Esophagus squamous epithelium (tissue), 5 donors: ENCODE measurements at regions not wholly inside any gene's neighbourhood (a gene's known extent, or its start where the extent isn't known, plus 50 kb on each side); places are given as distances from the start of the nearest gene placed in this dataset.
"Not testable (repeated sequence)": the region's sequence is repeated elsewhere in the genome, so short reads cannot be mapped to it uniquely, and the experiment has no call there.

ENCODE experiments used
- DNase-seq: peaks from one replicate; lab custom pipeline; 2025; lab: John Stamatoyannopoulos, UW
- H3K27ac ChIP-seq, 4 donors: fragments of 200-600 bp; sonication (generic); one replicate each; pipeline ENCODE4 v1.5.1; 2016 to 2019; ENCODE audit warnings: mild to moderate bottlenecking in 1 of 4
- H3K27me3 ChIP-seq, 4 donors: fragments of 200-600 bp; sonication (generic); 1 replicate in 3 of 4; 2 replicates in 1 of 4; pipeline versions ENCODE4 v1.5.1 to v1.6.0; 2017 to 2021; ENCODE audit warnings: antibody characterized with exemption in 1 of 4
- H3K36me3 ChIP-seq, 3 donors: fragments of 200-600 bp; sonication (generic); one replicate each; pipeline ENCODE4 v1.5.1; 2016 to 2019
- H3K4me1 ChIP-seq, 3 donors: fragments of 200-600 bp; sonication (generic); one replicate each; pipeline ENCODE4 v1.5.1; 2017 to 2019
- H3K4me3 ChIP-seq, 4 donors: fragments of 200-600 bp; sonication (generic); 1 replicate in 3 of 4; 2 replicates in 1 of 4; pipeline ENCODE4 v1.5.1; 2016 to 2019; ENCODE audit warnings: mild to moderate bottlenecking in 2 of 4, moderate library complexity in 1 of 4
- H3K9me3 ChIP-seq, 3 donors: fragments of 200-600 bp; sonication (generic); one replicate each; pipeline ENCODE4 v1.5.1; 2016 to 2019
- POLR2A ChIP-seq, 4 donors: fragments of 450-650 bp; IDR thresholded peaks; one replicate each; pipeline ENCODE4 v1.6.1; 2017; ENCODE audit warnings: antibody characterized with exemption in 4 of 4, mild to moderate bottlenecking in 4 of 4, moderate library complexity in 3 of 4
- WGBS, 2 donors: methylation state at CpG; one replicate each; pipeline ENCODE4 v1.1.5; 2018; 5-methylcytosine and 5-hydroxymethylcytosine counted together
- intact Hi-C: fragments of 100-400 bp; cut with DNase I; formaldehyde crosslinking; loops from one replicate; pipeline ENCODE4 v1.15.0; 2022
- TF ChIP-seq, protein P1 (sequence below), 6 experiments: fragments of 450-650 bp in 4 of 6; fragments of 200-600 bp in 2 of 6; sonication (generic) in 2 of 6; IDR thresholded peaks; one replicate each; pipeline ENCODE4 v1.5.1; 2016 to 2019; ENCODE audit warnings: antibody characterized with exemption in 6 of 6, mild to moderate bottlenecking in 4 of 6, moderate library complexity in 4 of 6
- donor health status: DM: yes; HTN: yes; CAD: no.

DNA sequence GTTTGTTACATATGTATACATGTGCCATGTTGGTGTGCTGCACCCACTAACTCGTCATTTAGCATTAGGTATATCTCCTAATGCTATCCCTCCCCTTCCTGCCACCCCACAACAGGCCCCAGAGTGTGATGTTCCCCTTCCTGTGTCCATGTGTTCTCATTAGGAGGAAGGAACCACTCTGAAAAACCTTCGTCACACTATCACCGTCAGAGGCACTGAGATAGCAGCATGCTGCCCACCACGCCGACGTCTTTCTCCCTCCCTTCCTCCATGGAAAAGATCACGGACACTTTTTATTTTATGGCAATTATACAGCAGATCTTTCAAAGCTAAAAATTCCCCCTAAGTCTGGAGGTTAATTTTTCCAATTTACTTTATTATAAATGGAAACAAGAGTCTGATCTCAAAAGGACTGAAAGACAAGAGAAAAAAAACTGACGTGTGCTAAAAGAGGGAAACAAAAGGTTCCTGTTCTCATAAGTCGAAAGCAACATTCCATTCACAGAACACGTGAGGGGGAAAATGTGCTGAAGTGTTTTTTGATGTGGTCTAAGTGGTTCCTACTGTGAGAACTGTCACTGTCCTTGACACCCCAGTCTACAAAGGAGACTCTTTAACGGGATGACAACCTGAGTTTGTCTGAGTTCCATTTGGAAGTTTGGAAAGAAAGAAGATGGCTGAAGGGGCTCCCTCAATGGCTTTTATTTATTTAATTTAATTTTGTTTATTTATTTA, 339.7 kb upstream of the IRX2 start:
- intact Hi-C loops = no loop called here
- WGBS, 2 donors = 44 to 51% methylated on average over 11 of the region's 11 CpGs
- no peak for DNase-seq
- Histone ChIP-seq H3K36me3 (no peaks in the 10 kb centered on the region), H3K27me3 (peaks cover 0 to 11% (median 0%) of the 10 kb centered on the region in 4 donors), H3K9me3 (no peaks in the 10 kb centered on the region), H3K27ac (no peak overlapping the region), H3K4me1 (no peaks in the 10 kb centered on the region), H3K4me3 (no peak overlapping the region)
- TF ChIP-seq, protein P1, sequence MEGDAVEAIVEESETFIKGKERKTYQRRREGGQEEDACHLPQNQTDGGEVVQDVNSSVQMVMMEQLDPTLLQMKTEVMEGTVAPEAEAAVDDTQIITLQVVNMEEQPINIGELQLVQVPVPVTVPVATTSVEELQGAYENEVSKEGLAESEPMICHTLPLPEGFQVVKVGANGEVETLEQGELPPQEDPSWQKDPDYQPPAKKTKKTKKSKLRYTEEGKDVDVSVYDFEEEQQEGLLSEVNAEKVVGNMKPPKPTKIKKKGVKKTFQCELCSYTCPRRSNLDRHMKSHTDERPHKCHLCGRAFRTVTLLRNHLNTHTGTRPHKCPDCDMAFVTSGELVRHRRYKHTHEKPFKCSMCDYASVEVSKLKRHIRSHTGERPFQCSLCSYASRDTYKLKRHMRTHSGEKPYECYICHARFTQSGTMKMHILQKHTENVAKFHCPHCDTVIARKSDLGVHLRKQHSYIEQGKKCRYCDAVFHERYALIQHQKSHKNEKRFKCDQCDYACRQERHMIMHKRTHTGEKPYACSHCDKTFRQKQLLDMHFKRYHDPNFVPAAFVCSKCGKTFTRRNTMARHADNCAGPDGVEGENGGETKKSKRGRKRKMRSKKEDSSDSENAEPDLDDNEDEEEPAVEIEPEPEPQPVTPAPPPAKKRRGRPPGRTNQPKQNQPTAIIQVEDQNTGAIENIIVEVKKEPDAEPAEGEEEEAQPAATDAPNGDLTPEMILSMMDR (IDR thresholded peaks at IDR 0.05) = no peak

DNA sequence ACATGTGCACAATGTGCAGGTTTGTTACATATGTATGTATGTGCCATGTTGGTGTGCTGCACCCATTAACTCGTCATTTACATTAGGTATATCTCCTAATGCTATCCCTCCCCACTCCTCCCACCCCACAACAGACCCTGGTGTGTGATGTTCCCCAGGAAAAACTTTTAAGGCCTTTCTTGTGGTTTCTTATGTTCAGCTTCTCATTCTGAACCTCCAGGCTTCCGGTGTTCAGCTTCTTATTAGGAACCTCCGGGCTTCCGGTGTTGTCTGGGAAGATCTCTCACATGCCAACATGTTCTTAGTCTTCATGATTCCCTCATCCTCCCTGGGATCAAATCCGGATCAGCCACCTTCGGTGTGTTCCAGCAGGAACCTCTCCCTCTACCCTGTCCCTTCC, 338.8 kb upstream of the IRX2 start:
- H3K4me3 ChIP-seq, H3K9me3 ChIP-seq, H3K36me3 ChIP-seq, H3K27ac ChIP-seq, DNase-seq, H3K4me1 ChIP-seq, intact Hi-C loops: not testable (repeated sequence)
- WGBS, 2 donors = 83% methylated on average over 6 of the region's 6 CpGs
- H3K27me3 ChIP-seq = peaks cover 0 to 11% (median 0%) of the 10 kb centered on the region in 4 donors

DNA sequence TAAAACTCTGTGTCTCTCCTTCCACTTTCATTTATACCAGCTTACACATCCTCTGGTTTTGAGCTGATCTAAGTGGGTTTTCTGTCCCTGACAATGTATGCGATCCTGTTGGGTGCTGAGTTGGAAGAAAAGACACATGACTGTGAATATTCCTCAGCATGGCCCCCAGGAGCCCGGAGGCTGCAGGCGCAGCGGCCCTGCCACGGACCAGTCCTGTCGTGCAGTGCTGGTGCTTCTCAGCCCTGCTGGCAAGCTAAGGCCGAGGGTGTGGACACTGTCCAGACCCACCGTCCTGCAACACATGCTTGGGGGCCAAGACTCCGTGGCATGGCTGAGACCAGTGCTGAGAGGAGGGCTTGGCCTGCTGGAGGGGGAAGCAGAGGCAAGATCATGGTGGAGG, 328.9 kb upstream of the IRX2 start:
- Histone ChIP-seq H3K27ac (no peak overlapping the region), H3K36me3 (no peaks in the 10 kb centered on the region), H3K4me1 (no peaks in the 10 kb centered on the region), H3K27me3 (no peaks in the 10 kb centered on the region), H3K9me3 (peaks cover 0 to 3% (median 0%) of the 10 kb centered on the region in 3 donors), H3K4me3 (no peak overlapping the region)
- no peak for DNase-seq
- intact Hi-C loops = no loop called here
- WGBS, 2 donors = 72 to 91% methylated on average over 2 to 7 of the region's 9 CpGs
- TF ChIP-seq, protein P1 (IDR thresholded peaks at IDR 0.05) = no peak
- TF ChIP-seq POLR2A (IDR thresholded peaks at IDR 0.05) = no peak

- peaks cover 0 to 10% (median 3%) of the 10 kb centered on the region in 3 donors for H3K9me3 ChIP-seq
- no peak overlapping the region for H3K27ac ChIP-seq
- H3K4me1 ChIP-seq = no peaks in the 10 kb centered on the region
- no peaks in the 10 kb centered on the region for H3K27me3 ChIP-seq
- WGBS, 2 donors = 66 to 69% methylated on average over 9 to 10 of the region's 10 CpGs
- no peak for TF ChIP-seq POLR2A (IDR thresholded peaks at IDR 0.05)
- TF ChIP-seq, protein P1 (IDR thresholded peaks at IDR 0.05) = no peak
- no peak overlapping the region for H3K4me3 ChIP-seq
- H3K36me3 ChIP-seq = no peaks in the 10 kb centered on the region
- no peak for DNase-seq
- intact Hi-C loops = no loop called here
Measured at GRCh38 chr5:3077684-3078083, 326.2 kb upstream of the IRX2 start.

- Histone ChIP-seq H3K36me3 (no peaks in the 10 kb centered on the region), H3K27me3 (no peaks in the 10 kb centered on the region), H3K27ac (no peak overlapping the region), H3K9me3 (peaks cover 0 to 19% (median 3%) of the 10 kb centered on the region in 3 donors), H3K4me3 (no peak overlapping the region), H3K4me1 (no peaks in the 10 kb centered on the region)
- no peak for DNase-seq
- TF ChIP-seq, protein P1 (IDR thresholded peaks at IDR 0.05) = no peak
- no peak for TF ChIP-seq POLR2A (IDR thresholded peaks at IDR 0.05)
- intact Hi-C loops = no loop called here
- 64 to 82% methylated on average over 2 of the region's 2 CpGs for WGBS, 2 donors
Measured at GRCh38 chr5:3075309-3075708, 323.8 kb upstream of the IRX2 start.
